ENCODE measurements at regions not wholly inside any gene's neighbourhood (a gene's known extent, or its start where the extent isn't known, plus 50 kb on each side); places are given as distances from the start of the nearest gene placed in this dataset.

GRCh38 chr16:9040800-9041412 is 50.5 kb upstream of the HAPSTR1 start:
- no peaks in the 10 kb centered on the region for H3K27me3 ChIP-seq
- no peak for ATAC-seq (ENCODE audit: low FRiP score in 2 of 2)
- H3K4me1 ChIP-seq = no peaks in the 10 kb centered on the region
- no peak for TF ChIP-seq CTCF (IDR thresholded peaks at IDR 0.05)
- no peak for TF ChIP-seq EP300 (IDR thresholded peaks at IDR 0.05)
- TF ChIP-seq POLR2A (IDR thresholded peaks at IDR 0.05) = no peak
- no peak for TF ChIP-seq POLR2AphosphoS5 (IDR thresholded peaks at IDR 0.05)
- H3K27ac ChIP-seq = no peak overlapping the region
- no peaks in the 10 kb centered on the region for H3K9me3 ChIP-seq
- 77 to 82% methylated on average over 12 of the region's 12 CpGs for WGBS, 2 donors
- H3K4me3 ChIP-seq = no peak overlapping the region
- H3K36me3 ChIP-seq = no peaks in the 10 kb centered on the region
- no peak for DNase-seq

All from upper lobe of left lung (tissue), 6 donors.